HEK293T (cell line): ENCODE measurements at regions not wholly inside any gene's neighbourhood (a gene's known extent, or its start where the extent isn't known, plus 50 kb on each side); places are given as distances from the start of the nearest gene placed in this dataset.

Experiments
- FOXM1 ChIP-seq: fragments of 450-650 bp; IDR thresholded peaks from 2 replicates; pipeline ENCODE4 v1.6.1; 2017; ENCODE audit warnings: mild to moderate bottlenecking, borderline replicate concordance
- TARDBP ChIP-seq: fragments of 450-650 bp; IDR thresholded peaks from 2 replicates; pipeline ENCODE4 v1.6.1; 2016

DNA sequence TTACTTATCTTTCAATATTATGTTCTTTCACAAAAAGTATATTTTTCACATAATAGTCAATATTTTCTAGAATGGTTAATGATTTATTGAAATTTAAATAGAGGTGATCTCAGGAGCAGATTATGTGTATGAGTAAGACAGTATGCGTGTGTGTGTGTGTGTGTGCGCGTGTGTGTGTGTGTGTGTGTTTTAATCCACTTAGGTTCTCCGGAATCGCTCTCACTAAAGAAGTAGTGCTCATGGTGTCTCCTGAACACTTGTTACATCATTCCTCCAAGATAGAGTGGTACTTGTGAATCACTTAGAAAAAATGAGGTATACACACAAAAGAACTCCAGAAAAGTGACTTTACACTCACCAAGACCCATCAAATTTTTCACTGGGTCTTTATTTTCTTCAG is 91.0 kb upstream of the KCNH7 start:
- no peak for TF ChIP-seq FOXM1
- no peak for TF ChIP-seq TARDBP
